Stimulated activated naive B cell treated with anti-CD40 and anti-IgM and Interleukin-4, amounts not matched to agents 10 μg/mL and 1 μg/mL and 100 μg/mL, for 72 hours (primary cell): ENCODE measurements at regions not wholly inside any gene's neighbourhood (a gene's known extent, or its start where the extent isn't known, plus 50 kb on each side); places are given as distances from the start of the nearest gene placed in this dataset.
A peak's percentile ranks its signal among the peaks of the same experiment; 100 is the strongest.

Experiments
- ATAC-seq, 2 donors: fragments of 150-1000 bp; cut with Tn5 transposase; replicated peaks; 2 replicates each; pipeline ENCODE4 v1.10.0; 2021; ENCODE audit warnings: moderate library complexity in 1 of 2
- DNase-seq: peaks from one replicate; pipeline ENCODE4 v3.0.0; 2021
- H3K27ac Mint-ChIP-seq: one replicate; pipeline ENCODE4 v1.8.0; 2022; ENCODE audit warnings: mild to moderate bottlenecking, mixed read lengths
- H3K27me3 Mint-ChIP-seq, 2 donors: one replicate each; pipeline ENCODE4 v1.8.0; 2022; ENCODE audit warnings: mixed read lengths in 2 of 2
- H3K36me3 Mint-ChIP-seq, 2 donors: one replicate each; pipeline ENCODE4 v1.8.0; 2022; ENCODE audit warnings: mixed read lengths in 2 of 2, mild to moderate bottlenecking in 1 of 2
- H3K4me1 Mint-ChIP-seq, 2 donors: one replicate each; pipeline ENCODE4 v1.8.0; 2022; ENCODE audit warnings: mixed read lengths in 2 of 2, mild to moderate bottlenecking in 1 of 2
- H3K4me3 Mint-ChIP-seq, 2 donors: one replicate each; pipeline ENCODE4 v1.8.0; 2022; ENCODE audit warnings: mild to moderate bottlenecking in 2 of 2, mixed read lengths in 2 of 2, moderate library complexity in 1 of 2
- H3K9me3 Mint-ChIP-seq, 2 donors: one replicate each; pipeline ENCODE4 v1.8.0; 2022; ENCODE audit warnings: mixed read lengths in 2 of 2, mild to moderate bottlenecking in 1 of 2

DNA sequence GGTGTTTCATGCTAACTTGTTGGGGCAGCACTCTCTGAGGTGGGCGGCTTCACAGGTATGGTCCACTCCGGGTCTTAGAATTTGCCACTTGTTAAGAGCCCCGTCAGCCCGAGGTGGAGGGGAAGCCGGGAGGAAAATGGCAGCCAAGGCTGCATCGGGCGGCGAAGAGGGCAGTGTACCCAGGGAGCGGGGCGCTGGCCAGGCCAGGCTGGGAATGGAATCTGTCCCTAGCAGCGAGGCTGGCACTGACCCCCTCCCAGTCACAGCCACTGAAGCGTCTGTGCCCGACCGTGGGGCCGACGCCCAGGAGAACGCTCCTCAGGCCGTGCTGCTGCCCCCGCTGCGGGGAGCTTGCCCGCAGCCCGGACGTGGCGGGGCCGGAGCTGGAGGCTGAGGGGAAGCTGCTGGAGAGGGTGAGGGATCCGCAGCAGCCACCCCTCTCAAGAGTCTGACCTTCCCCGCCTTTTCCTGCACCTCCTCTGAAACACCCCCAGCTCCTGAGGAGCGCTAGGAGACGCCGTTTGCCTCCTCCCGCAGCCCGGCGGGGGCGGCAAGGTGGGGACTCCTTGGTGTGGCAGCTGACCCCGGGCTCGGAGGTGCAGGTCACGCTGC lies 313.8 kb upstream of the SPRY2 start:
- peaks cover 0 to 7% of the 10 kb centered on the region in 2 donors for H3K4me1 Mint-ChIP-seq
- ATAC-seq (peak; percentile 79 to 84), DNase-seq (no peak)
- peaks cover 0 to 4% of the 10 kb centered on the region in 2 donors for H3K36me3 Mint-ChIP-seq
- H3K27me3 Mint-ChIP-seq: no peaks in the 10 kb centered on the region
- H3K27ac Mint-ChIP-seq: no peak overlapping the region
- peaks cover 7 to 12% of the 10 kb centered on the region in 2 donors for H3K9me3 Mint-ChIP-seq
- H3K4me3 Mint-ChIP-seq: peak overlapping the region; percentile 57 to 80

DNA sequence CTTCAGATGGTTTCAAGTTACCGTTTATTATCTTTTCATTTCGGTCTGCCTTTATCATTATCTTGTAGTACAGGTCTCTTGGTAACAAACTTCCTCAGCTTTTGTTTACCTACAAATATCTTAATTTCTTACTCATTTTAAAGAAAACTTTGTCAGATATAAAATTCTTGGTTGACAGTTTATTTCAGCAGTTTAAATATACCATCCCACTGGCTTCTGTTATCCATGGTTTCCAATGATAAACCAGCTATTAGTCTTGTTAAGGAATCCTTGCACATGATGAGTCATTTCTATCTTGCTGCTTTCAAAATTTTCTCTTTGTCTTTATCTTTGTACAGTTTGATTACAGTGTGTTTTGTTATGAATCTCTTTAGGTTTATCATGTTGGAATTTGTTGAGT lies 308.3 kb upstream of the SPRY2 start:
- no peak for ATAC-seq
- Mint-ChIP-seq H3K27ac (no peak overlapping the region), H3K9me3 (peaks cover 10 to 17% of the 10 kb centered on the region in 2 donors), H3K27me3 (no peaks in the 10 kb centered on the region), H3K4me3 (no peak overlapping the region), H3K4me1 (no peaks in the 10 kb centered on the region), H3K36me3 (no peaks in the 10 kb centered on the region)
- DNase-seq: no peak

- H3K4me1 Mint-ChIP-seq: no peaks in the 10 kb centered on the region
- peaks cover 3 to 7% of the 10 kb centered on the region in 2 donors for H3K9me3 Mint-ChIP-seq
- DNase-seq (no peak), ATAC-seq (no peak)
- H3K36me3 Mint-ChIP-seq: no peaks in the 10 kb centered on the region
- H3K27me3 Mint-ChIP-seq: no peaks in the 10 kb centered on the region
- H3K27ac Mint-ChIP-seq: no peak overlapping the region
- no peak overlapping the region for H3K4me3 Mint-ChIP-seq
Measured at GRCh38 chr13:80642641-80643040, 301.7 kb upstream of the SPRY2 start.

- DNase-seq: no peak
- Mint-ChIP-seq H3K27ac (no peak overlapping the region), H3K4me1 (no peaks in the 10 kb centered on the region), H3K36me3 (no peaks in the 10 kb centered on the region), H3K9me3 (no peaks in the 10 kb centered on the region), H3K4me3 (no peak overlapping the region), H3K27me3 (no peaks in the 10 kb centered on the region)
- ATAC-seq: no peak
Measured at GRCh38 chr13:80633251-80633650, 292.3 kb upstream of the SPRY2 start.

DNA sequence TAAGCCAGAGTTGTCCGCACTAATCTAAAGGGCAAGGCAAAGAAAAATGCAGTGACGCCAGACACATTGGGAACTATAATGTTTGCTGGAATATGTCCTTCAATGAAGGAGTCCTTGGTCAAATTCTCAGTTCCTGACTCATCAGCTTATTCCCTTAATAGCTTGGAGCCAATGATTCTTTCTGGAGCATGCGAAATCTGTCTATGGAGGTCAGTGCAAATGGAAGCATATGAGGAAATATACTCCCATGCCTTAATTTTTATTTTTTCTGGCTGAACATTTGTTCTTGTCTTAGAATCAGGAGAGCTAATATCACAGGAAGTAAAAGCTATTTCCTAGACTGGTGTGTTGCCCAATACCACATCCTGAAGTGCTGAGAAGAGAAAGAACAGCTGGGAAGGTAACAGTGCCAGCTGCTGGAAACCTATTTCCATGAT lies 289.8 kb upstream of the SPRY2 start:
- no peak for ATAC-seq
- H3K36me3 Mint-ChIP-seq: no peaks in the 10 kb centered on the region
- DNase-seq: no peak
- H3K4me1 Mint-ChIP-seq: no peaks in the 10 kb centered on the region
- no peak overlapping the region for H3K4me3 Mint-ChIP-seq
- H3K9me3 Mint-ChIP-seq: no peaks in the 10 kb centered on the region
- no peaks in the 10 kb centered on the region for H3K27me3 Mint-ChIP-seq
- H3K27ac Mint-ChIP-seq: no peak overlapping the region

GRCh38 chr13:80618781-80619180 lies 277.9 kb upstream of the SPRY2 start:
- Mint-ChIP-seq H3K9me3 (no peaks in the 10 kb centered on the region), H3K27ac (no peak overlapping the region), H3K4me3 (no peak overlapping the region), H3K4me1 (no peaks in the 10 kb centered on the region), H3K27me3 (no peaks in the 10 kb centered on the region), H3K36me3 (no peaks in the 10 kb centered on the region)
- no peak for DNase-seq
- ATAC-seq: no peak

GRCh38 chr13:80612804-80613203 lies 271.9 kb upstream of the SPRY2 start:
- H3K4me3 Mint-ChIP-seq: no peak overlapping the region

DNA sequence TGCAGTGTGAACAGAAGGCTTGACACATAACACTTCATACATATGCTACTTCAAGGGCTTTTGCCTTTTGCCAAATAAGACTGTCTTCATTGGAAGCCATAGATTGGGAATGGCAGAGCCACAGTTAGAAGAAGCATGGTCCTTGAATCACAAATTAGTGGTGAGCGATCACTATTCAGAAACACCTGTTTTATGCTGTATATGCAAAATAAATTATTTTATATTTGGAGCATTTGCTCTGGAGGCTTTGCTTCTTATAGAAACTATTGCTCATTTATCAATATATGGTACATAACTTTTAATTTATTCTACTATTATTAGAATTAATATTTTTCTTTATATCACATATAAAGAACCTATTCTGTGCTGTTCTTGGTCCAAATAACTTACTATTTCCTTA lies 270.4 kb upstream of the SPRY2 start:
- Mint-ChIP-seq H3K27ac (no peak overlapping the region), H3K4me1 (no peaks in the 10 kb centered on the region), H3K9me3 (no peaks in the 10 kb centered on the region), H3K4me3 (no peak overlapping the region), H3K36me3 (no peaks in the 10 kb centered on the region), H3K27me3 (no peaks in the 10 kb centered on the region)
- no peak for DNase-seq
- no peak for ATAC-seq

More at GRCh38 chr13:80612804-80613203, 271.9 kb upstream of the SPRY2 start:
- Mint-ChIP-seq H3K4me1 (no peaks in the 10 kb centered on the region), H3K36me3 (no peaks in the 10 kb centered on the region), H3K27ac (no peak overlapping the region), H3K9me3 (no peaks in the 10 kb centered on the region), H3K27me3 (no peaks in the 10 kb centered on the region)
- no peak for DNase-seq
- no peak for ATAC-seq

GRCh38 chr13:80605716-80606115 lies 264.8 kb upstream of the SPRY2 start:
- Mint-ChIP-seq H3K36me3 (no peaks in the 10 kb centered on the region), H3K9me3 (no peaks in the 10 kb centered on the region), H3K4me3 (no peak overlapping the region), H3K27me3 (no peaks in the 10 kb centered on the region), H3K27ac (no peak overlapping the region), H3K4me1 (no peaks in the 10 kb centered on the region)
- ATAC-seq (no peak), DNase-seq (no peak)

DNA sequence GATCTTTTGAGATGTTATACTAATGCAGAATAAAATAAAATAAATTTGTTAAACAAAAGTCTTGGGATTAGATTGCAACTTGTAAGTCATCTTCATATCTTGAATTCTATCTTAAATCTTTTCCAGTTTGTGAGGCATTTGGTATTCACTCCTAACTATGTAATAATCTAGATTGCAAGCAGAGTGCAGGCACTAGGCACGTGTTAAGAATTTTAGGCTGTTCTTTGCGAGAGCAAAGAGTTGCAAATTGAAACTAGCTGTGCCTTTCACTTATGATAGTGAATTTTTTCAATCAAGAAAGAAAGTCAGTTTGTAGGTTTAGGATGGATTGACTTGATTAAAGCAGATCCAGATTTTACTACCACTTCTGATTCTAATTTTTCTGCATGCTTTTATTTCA lies 264.1 kb upstream of the SPRY2 start:
- Mint-ChIP-seq H3K4me1 (no peaks in the 10 kb centered on the region), H3K36me3 (no peaks in the 10 kb centered on the region), H3K9me3 (no peaks in the 10 kb centered on the region), H3K4me3 (no peak overlapping the region), H3K27ac (no peak overlapping the region), H3K27me3 (no peaks in the 10 kb centered on the region)
- no peak for ATAC-seq
- DNase-seq: no peak

DNA sequence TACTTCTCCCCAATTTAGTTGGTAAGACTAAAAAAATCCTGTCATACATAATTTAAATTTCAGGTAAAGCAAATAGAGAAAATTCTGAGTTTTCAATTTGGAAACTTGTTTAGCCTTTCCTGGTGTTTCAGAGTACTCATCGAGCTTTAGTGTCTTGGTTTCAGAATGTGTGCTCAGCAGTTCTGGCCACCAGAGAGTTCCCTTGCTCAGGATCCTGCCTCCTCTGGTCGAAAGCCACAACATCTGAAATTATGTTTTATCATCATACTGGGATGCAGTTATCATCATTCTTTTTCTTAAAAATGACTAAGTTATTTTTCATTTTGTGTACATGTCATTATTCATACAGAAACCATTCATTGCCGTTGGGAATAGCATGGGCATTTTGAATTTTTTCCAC lies 263.2 kb upstream of the SPRY2 start:
- DNase-seq (no peak), ATAC-seq (no peak)
- Mint-ChIP-seq H3K4me3 (no peak overlapping the region), H3K27me3 (no peaks in the 10 kb centered on the region), H3K36me3 (no peaks in the 10 kb centered on the region), H3K9me3 (no peaks in the 10 kb centered on the region), H3K4me1 (no peaks in the 10 kb centered on the region), H3K27ac (no peak overlapping the region)

DNA sequence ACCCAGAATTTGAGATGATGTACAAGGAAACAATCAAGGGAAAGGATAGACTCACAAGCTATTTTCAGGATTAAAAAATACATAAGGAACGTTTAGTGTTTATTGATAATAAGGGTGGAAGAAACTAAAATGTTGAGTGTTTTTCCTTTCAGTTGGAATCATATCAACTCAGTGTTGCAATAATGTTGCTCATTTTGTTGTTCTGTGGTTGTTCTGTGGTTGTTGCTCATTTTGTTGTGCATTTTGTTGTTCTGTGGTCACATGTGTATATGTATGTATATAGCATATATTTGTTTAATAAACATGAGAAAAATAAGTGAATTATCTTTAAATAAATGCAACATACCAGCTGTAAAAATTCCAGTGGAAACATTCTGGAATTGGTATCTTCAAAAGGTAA lies 262.4 kb upstream of the SPRY2 start:
- H3K36me3 Mint-ChIP-seq: no peaks in the 10 kb centered on the region
- DNase-seq (no peak), ATAC-seq (no peak)
- no peak overlapping the region for H3K4me3 Mint-ChIP-seq
- no peaks in the 10 kb centered on the region for H3K9me3 Mint-ChIP-seq
- H3K4me1 Mint-ChIP-seq: no peaks in the 10 kb centered on the region
- H3K27ac Mint-ChIP-seq: no peak overlapping the region
- no peaks in the 10 kb centered on the region for H3K27me3 Mint-ChIP-seq

- Mint-ChIP-seq H3K4me1 (no peaks in the 10 kb centered on the region), H3K27ac (no peak overlapping the region), H3K36me3 (no peaks in the 10 kb centered on the region), H3K9me3 (no peaks in the 10 kb centered on the region), H3K27me3 (no peaks in the 10 kb centered on the region), H3K4me3 (no peak overlapping the region)
- DNase-seq (no peak), ATAC-seq (no peak)
Measured at GRCh38 chr13:80599765-80600164, 258.8 kb upstream of the SPRY2 start.

DNA sequence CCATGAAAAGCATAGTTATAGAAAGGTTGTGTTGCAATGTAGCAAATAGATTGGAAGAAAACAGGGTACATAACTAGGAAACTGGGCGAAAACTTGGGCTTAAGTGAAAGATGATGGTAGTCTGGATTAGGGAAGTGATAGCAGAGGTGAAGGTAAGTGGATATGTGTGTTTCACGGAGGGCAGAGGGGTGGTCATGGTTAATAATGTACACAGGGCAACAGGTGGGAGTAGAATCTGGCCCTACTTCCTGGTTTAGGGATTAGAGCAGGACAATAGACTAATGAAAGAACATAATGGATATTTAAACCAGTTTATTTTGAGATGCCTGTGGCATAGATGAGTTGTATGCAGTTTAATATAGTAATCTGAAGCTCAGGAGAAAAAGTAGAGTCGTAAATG lies 257.3 kb upstream of the SPRY2 start:
- Mint-ChIP-seq H3K9me3 (no peaks in the 10 kb centered on the region), H3K36me3 (no peaks in the 10 kb centered on the region), H3K27ac (no peak overlapping the region), H3K4me1 (no peaks in the 10 kb centered on the region), H3K27me3 (no peaks in the 10 kb centered on the region), H3K4me3 (no peak overlapping the region)
- no peak for DNase-seq
- ATAC-seq: no peak

DNA sequence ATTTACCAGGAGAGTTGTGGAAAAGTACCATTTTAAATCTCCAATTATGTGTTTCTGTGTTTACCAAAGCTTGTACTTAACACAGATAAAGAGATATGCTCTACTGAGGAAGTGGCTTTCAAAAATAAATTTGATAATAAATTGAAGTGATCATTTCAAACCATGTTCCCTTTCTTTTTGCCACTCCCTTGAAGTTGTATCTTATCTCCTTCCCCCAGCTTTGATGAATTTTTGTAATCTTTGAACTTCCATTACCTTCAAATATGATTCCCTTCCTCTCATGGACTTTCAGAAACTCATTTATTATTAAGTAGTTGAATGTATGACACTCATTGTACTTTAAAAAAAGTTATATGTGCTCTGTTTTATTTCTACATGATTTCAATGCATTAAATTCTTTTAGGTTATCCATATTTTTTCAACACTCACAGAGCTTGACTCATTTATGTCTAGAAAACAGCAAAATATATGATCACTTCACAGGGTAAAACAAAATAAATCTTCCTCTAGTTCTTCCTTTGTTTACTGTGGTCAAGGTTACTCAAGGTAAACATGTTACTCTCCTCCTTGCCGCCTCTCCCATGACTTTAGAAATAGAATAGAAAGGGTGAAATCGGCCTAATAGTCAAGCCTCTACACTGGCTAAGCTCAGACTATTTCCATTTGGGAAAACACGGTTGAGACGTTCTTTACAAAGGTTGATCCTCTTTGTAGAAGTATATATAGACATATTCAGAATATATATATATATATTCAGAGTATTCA lies 251.2 kb upstream of the SPRY2 start:
- no peaks in the 10 kb centered on the region for H3K36me3 Mint-ChIP-seq
- no peaks in the 10 kb centered on the region for H3K27me3 Mint-ChIP-seq
- peaks cover 1 to 2% of the 10 kb centered on the region in 2 donors for H3K9me3 Mint-ChIP-seq
- H3K4me1 Mint-ChIP-seq: no peaks in the 10 kb centered on the region
- ATAC-seq: no peak
- no peak for DNase-seq
- no peak overlapping the region for H3K27ac Mint-ChIP-seq
- H3K4me3 Mint-ChIP-seq: no peak overlapping the region
